ENCODE measurements at regions not wholly inside any gene's neighbourhood (a gene's known extent, or its start where the extent isn't known, plus 50 kb on each side); places are given as distances from the start of the nearest gene placed in this dataset.

DNA sequence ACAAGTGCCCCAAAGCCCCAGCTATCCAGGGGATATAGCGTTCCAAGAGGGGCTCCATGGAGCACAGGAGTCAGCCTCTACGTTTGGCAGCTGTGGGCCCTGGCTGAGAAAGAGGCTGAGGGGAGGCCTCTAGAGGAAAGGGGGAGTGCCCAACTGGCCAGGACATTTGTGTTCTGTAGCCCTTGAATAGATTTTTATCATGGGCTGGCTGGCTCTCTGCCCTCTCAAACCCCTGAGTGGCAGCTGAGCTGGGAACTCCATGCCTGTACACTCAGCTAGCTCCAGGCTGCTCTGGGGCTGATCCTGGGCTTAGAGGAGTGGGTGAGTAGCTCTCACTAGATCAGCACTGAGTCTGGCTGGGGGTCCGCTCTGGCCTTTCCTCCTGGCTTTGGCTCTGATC, 285.0 kb downstream of the ZSWIM6 start:
- Mint-ChIP-seq H3K27me3 (ENCODE audit: low read depth in 3 of 3) (peaks cover 3 to 11% (median 4%) of the 10 kb centered on the region in 3 donors), H3K4me3 (no peak overlapping the region), H3K4me1 (no peaks in the 10 kb centered on the region), H3K9me3 (no peaks in the 10 kb centered on the region), H3K27ac (no peak overlapping the region), H3K36me3 (no peaks in the 10 kb centered on the region)
- no peak for DNase-seq

DNA sequence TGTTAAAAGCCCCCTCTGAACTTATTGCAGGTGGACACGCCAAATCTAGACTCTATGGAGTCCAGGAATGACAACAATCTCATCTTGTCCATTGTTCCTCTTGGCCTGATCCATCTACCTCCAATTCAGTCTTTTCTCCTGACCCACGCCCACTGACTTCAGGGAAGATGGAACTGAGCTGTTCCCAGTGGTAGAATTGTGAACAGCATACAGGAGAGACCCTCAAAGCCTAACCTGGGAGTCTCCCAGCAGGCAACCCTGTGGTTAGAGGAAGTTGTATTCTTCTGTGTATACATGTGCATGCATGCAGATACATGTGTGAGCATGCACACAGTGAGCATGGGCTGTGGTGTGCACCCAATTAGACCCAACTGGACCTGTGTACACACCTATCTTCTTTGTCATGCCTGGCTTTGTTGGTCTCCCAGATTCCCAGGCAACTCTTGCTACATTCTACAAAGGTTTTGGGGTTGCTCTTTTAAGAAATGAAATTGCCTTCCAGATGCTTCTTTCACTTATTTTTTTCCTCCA, 286.0 kb downstream of the ZSWIM6 start:
- Mint-ChIP-seq H3K9me3 (no peaks in the 10 kb centered on the region), H3K4me1 (no peaks in the 10 kb centered on the region), H3K27ac (no peak overlapping the region), H3K27me3 (ENCODE audit: low read depth in 3 of 3) (peaks cover 3 to 14% (median 4%) of the 10 kb centered on the region in 3 donors), H3K4me3 (no peak overlapping the region), H3K36me3 (no peaks in the 10 kb centered on the region)
- DNase-seq: no peak

DNA sequence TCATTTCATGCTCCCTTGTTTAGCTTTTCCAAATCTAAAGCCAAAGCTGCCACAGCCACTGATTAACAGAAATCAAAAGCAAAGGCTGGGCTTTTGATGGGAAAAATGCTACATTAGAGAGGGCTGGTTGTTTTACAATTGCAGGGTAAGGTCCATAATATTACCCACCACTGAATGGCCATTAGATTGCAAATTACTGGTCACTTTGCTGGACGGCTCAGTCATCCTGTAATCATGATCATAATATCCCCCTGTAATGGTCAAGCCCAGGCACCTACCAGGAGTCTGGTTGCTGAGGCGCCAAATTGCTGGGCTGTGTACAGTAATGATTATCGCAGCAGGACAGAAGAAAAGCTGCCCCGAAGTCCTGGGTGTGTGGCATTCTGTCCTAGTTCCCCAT, 286.5 kb downstream of the ZSWIM6 start:
- no peak overlapping the region for H3K27ac Mint-ChIP-seq
- DNase-seq: no peak
- H3K4me3 Mint-ChIP-seq: no peak overlapping the region
- peaks cover 3 to 17% (median 4%) of the 10 kb centered on the region in 3 donors for H3K27me3 Mint-ChIP-seq (ENCODE audit: low read depth in 3 of 3)
- no peaks in the 10 kb centered on the region for H3K4me1 Mint-ChIP-seq
- H3K9me3 Mint-ChIP-seq: no peaks in the 10 kb centered on the region
- no peaks in the 10 kb centered on the region for H3K36me3 Mint-ChIP-seq

- Mint-ChIP-seq H3K27ac (no peak overlapping the region), H3K4me1 (no peaks in the 10 kb centered on the region), H3K9me3 (peaks cover 0 to 1% (median 0%) of the 10 kb centered on the region in 6 donors), H3K4me3 (no peak overlapping the region), H3K27me3 (ENCODE audit: low read depth in 3 of 3) (peaks cover 0 to 20% (median 4%) of the 10 kb centered on the region in 3 donors), H3K36me3 (no peaks in the 10 kb centered on the region)
- no peak for DNase-seq
Observed at GRCh38 chr5:61619289-61619688, 287.2 kb downstream of the ZSWIM6 start.

- Mint-ChIP-seq H3K4me3 (no peak overlapping the region), H3K9me3 (peaks cover 0 to 1% (median 0%) of the 10 kb centered on the region in 6 donors), H3K36me3 (no peaks in the 10 kb centered on the region), H3K4me1 (peaks cover under 1 to 2% of the 10 kb centered on the region in 2 donors), H3K27me3 (ENCODE audit: low read depth in 3 of 3) (peaks cover 4 to 27% (median 6%) of the 10 kb centered on the region in 3 donors), H3K27ac (no peak overlapping the region)
- DNase-seq: no peak
Observed at GRCh38 chr5:61619777-61620518, 287.9 kb downstream of the ZSWIM6 start.

GRCh38 chr5:61620699-61621182, 288.7 kb downstream of the ZSWIM6 start:
- H3K36me3 Mint-ChIP-seq: no peaks in the 10 kb centered on the region
- DNase-seq: no peak
- peaks cover 4 to 8% of the 10 kb centered on the region in 2 donors for H3K4me1 Mint-ChIP-seq
- peaks cover 8 to 30% (median 11%) of the 10 kb centered on the region in 3 donors for H3K27me3 Mint-ChIP-seq (ENCODE audit: low read depth in 3 of 3)
- H3K27ac Mint-ChIP-seq: no peak overlapping the region
- peaks cover 0 to 1% (median 0%) of the 10 kb centered on the region in 6 donors for H3K9me3 Mint-ChIP-seq
- H3K4me3 Mint-ChIP-seq: no peak overlapping the region

DNA sequence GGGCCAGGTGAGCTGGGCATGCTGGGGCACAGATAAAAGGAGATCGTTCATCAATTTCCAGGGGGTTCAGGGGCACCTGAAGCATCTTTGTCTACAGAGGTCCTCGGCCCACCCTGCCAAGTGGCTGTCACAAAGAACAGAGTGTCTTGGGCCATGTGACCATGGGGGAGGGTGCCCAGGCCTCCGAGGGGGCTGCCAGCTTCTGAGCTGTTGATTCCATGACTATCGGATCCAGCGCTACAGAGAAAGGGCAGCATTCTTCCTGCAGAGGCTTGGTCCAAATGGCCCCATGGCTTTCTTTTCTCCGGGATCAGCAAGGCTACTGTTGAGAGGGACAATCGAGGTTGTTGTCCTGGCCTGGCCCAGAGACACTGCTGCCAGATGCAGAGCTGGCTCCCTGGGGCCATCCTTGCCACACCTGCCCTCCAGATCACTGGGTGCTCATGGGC, 289.2 kb downstream of the ZSWIM6 start:
- no peaks in the 10 kb centered on the region for H3K36me3 Mint-ChIP-seq
- peaks cover 4 to 8% of the 10 kb centered on the region in 2 donors for H3K4me1 Mint-ChIP-seq
- peaks cover 0 to 1% (median 0%) of the 10 kb centered on the region in 6 donors for H3K9me3 Mint-ChIP-seq
- no peak overlapping the region for H3K4me3 Mint-ChIP-seq
- H3K27ac Mint-ChIP-seq: no peak overlapping the region
- no peak for DNase-seq
- H3K27me3 Mint-ChIP-seq (ENCODE audit: low read depth in 3 of 3): peaks cover 8 to 30% (median 12%) of the 10 kb centered on the region in 3 donors

DNA sequence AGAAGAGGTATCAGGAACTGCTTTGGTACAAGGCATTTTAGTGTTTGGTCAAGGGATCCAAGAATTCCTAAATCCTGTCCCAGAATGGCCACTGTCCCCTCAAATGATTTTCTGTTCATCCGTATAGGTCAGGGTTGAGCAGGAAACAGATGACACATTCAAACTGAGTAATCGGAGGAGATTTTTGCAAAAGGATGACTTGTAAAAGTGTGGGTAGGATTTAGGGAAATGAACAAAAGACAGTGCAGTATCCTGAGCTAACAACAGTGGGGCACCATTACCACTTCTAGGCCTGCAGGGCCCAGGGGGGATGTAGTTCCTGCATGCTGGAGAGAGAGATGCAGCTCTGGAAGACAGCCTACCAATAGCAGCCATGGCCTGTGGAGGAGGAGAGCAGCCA, 290.1 kb downstream of the ZSWIM6 start:
- H3K27ac Mint-ChIP-seq: no peak overlapping the region
- H3K27me3 Mint-ChIP-seq (ENCODE audit: low read depth in 3 of 3): peaks cover 14 to 36% (median 15%) of the 10 kb centered on the region in 3 donors
- H3K36me3 Mint-ChIP-seq: no peaks in the 10 kb centered on the region
- peaks cover 0 to 1% (median 0%) of the 10 kb centered on the region in 6 donors for H3K9me3 Mint-ChIP-seq
- H3K4me3 Mint-ChIP-seq: no peak overlapping the region
- DNase-seq: no peak
- H3K4me1 Mint-ChIP-seq: peaks cover 11 to 14% of the 10 kb centered on the region in 2 donors

DNA sequence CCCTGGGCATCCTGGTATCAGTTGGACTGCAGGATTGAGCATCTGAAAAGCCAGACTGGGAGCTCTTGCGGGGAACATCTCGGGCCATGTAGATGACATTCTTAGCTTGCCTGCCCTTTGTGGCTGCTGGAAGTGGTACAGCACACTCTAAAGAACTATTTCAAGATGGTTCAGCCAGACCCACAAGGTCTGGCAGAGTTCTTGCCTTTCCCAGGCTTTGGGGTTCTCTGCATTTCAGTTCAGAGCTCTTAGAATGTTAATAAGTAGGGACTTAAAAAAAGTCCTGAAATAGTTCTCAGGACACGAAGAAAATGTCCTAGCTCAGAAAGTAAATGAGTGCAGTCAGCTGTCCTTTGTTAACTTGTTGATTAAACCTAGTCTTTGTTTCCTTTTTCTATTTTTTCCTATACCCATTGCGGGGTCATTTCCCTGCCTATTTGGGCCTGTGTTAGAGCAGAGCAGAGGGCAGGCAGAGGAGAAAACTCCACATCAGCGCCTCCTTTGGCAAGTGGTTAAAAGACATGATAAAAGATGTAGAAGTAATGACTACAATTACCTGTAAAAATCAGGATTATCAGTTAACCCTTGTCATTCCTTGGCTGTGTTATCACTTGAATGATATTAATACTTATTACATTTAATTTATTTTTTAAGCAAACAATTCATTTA, 291.5 kb downstream of the ZSWIM6 start:
- no peak overlapping the region for H3K4me3 Mint-ChIP-seq
- peaks cover 12 to 21% of the 10 kb centered on the region in 2 donors for H3K4me1 Mint-ChIP-seq
- H3K27me3 Mint-ChIP-seq (ENCODE audit: low read depth in 3 of 3): peaks cover 14 to 35% (median 17%) of the 10 kb centered on the region in 3 donors

GRCh38 chr5:61624553-61625136, 292.6 kb downstream of the ZSWIM6 start:
- peak overlapping the region; percentile 23 to 70 (median 67) for H3K4me3 Mint-ChIP-seq

More for the DNA sequence above, 291.5 kb downstream of the ZSWIM6 start:
- Mint-ChIP-seq H3K36me3 (no peaks in the 10 kb centered on the region), H3K9me3 (peaks cover 0 to 1% (median 0%) of the 10 kb centered on the region in 6 donors), H3K27ac (no peak overlapping the region)
- no peak for DNase-seq

GRCh38 chr5:61625137-61625561, 293.1 kb downstream of the ZSWIM6 start:
- Mint-ChIP-seq H3K36me3 (no peaks in the 10 kb centered on the region), H3K27ac (no peak overlapping the region)

More at GRCh38 chr5:61624553-61625136, 292.6 kb downstream of the ZSWIM6 start:
- Mint-ChIP-seq H3K27ac (no peak overlapping the region), H3K27me3 (ENCODE audit: low read depth in 3 of 3) (peaks cover 14 to 31% (median 17%) of the 10 kb centered on the region in 3 donors), H3K36me3 (no peaks in the 10 kb centered on the region), H3K9me3 (peaks cover 0 to 5% (median under 1%) of the 10 kb centered on the region in 6 donors), H3K4me1 (peaks cover 12 to 21% of the 10 kb centered on the region in 2 donors)
- DNase-seq: no peak

DNA sequence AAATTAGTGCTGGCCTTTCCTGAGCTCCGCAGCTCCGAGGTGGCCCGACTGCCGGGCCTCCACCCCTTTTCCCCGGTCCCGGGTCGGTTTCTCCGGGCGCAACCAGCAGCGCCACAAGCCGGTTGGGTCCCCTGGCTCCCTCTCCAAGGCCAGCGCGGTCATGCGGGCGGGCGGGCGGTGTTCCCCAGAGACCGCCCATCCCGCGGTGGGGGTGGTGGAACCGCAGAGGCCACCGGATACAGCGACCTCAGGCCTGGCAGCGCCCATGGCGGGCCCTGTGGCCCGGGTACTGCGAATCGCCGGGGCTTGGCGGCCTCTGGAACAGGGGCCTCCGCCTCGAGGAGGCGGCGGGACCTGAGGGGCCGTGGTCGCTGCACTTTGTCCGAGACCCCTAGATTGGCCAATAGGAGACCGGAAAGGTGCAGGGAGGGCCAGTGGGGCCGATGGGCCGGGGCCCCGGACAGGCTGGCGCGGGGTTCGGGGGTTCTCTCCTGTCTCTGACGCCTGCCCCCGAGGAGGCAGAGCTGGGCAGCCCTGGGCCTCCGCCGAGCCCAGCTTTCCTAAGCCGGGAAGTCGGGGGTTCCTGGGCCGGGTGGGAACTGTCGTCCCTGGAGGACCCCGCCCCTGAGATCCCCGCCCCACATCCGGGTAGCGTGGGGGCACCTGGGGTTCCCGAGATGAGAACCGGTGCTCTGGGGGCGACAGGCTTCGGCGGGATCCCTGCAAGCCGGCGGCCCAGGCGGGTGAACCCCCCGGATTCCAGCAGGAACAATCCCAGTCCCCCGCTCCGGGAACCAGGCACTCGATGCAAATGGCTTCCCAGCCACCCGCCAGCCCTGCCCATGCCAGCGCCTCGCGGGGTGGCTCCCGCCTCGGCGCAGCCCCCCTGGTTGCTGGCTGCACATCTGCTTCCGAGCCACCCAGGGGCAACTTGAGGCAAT, 293.9 kb downstream of the ZSWIM6 start:
- Mint-ChIP-seq H3K9me3 (peaks cover 0 to 5% (median under 1%) of the 10 kb centered on the region in 6 donors), H3K27ac (no peak overlapping the region), H3K36me3 (no peaks in the 10 kb centered on the region), H3K27me3 (ENCODE audit: low read depth in 3 of 3) (peaks cover 13 to 34% (median 17%) of the 10 kb centered on the region in 3 donors), H3K4me1 (peaks cover 12 to 21% of the 10 kb centered on the region in 2 donors), H3K4me3 (peak overlapping the region; percentile 36 to 73 (median 65))
- DNase-seq: peak; percentile 45 to 55 (median 53)

More at GRCh38 chr5:61625137-61625561, 293.1 kb downstream of the ZSWIM6 start:
- DNase-seq: no peak
- Mint-ChIP-seq H3K27me3 (ENCODE audit: low read depth in 3 of 3) (peaks cover 14 to 34% (median 17%) of the 10 kb centered on the region in 3 donors), H3K4me1 (peaks cover 12 to 21% of the 10 kb centered on the region in 2 donors), H3K9me3 (peaks cover 0 to 5% (median under 1%) of the 10 kb centered on the region in 6 donors), H3K4me3 (peak overlapping the region; percentile 23 to 70 (median 67))

Measured in immature natural killer cell (primary cell).